ENCODE measurements at regions not wholly inside any gene's neighbourhood (a gene's known extent, or its start where the extent isn't known, plus 50 kb on each side); places are given as distances from the start of the nearest gene placed in this dataset.
"Not testable (repeated sequence)": the region's sequence is repeated elsewhere in the genome, so short reads cannot be mapped to it uniquely, and the experiment has no call there.

- H3K4me3 ChIP-seq (ENCODE audit: low read depth, low read length): no peak overlapping the region
- DNase-seq (ENCODE audit: low read depth): no peak
- TF ChIP-seq, protein P1, sequence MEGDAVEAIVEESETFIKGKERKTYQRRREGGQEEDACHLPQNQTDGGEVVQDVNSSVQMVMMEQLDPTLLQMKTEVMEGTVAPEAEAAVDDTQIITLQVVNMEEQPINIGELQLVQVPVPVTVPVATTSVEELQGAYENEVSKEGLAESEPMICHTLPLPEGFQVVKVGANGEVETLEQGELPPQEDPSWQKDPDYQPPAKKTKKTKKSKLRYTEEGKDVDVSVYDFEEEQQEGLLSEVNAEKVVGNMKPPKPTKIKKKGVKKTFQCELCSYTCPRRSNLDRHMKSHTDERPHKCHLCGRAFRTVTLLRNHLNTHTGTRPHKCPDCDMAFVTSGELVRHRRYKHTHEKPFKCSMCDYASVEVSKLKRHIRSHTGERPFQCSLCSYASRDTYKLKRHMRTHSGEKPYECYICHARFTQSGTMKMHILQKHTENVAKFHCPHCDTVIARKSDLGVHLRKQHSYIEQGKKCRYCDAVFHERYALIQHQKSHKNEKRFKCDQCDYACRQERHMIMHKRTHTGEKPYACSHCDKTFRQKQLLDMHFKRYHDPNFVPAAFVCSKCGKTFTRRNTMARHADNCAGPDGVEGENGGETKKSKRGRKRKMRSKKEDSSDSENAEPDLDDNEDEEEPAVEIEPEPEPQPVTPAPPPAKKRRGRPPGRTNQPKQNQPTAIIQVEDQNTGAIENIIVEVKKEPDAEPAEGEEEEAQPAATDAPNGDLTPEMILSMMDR (conservative IDR thresholded peaks at IDR 0.05; ENCODE audit: low read depth, low read length): no peak
Measured at GRCh38 chr21:32867597-32867996, 96.0 kb upstream of the PAXBP1 start.

DNA sequence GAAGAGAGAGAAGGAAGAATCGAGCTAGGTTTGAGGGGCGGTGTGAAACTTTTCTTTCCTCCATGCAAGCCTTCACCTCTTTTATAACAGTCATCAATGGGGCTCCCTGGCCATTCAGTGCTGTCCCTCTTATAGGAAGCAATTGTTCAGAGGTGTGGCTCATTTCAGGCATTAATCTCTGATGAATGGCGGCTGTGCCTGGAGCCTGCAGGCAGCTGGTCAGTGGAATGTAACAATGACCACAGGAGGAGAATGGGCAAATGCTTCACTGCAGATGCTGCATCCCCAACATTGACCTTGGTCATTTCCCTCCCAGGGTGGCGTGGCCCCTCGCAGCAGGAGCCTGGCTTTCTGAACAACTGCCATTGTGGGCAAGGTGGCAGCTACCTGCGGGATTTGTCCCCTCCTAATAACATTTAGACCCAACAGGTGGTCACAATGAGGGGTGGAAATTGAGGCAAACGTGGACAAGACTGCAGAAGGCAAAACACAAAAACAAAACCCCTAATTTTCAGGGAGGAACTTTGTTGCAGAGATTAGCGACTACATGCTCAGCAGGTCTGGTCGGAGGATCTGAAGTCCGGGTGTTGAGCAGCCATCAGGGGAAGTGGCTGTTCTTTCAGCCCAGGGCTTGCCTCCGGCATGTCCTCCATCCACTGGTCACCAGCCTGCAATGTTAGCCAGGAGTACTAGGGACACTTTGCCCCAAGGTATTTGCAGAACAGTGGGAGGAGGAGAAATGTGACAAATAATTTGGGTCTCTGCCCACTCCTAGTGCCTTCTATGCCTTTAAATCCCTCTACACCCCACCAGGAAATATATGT is 97.3 kb upstream of the PAXBP1 start:
- TF ChIP-seq, protein P1 (conservative IDR thresholded peaks at IDR 0.05; ENCODE audit: low read depth, low read length): no peak
- no peak for DNase-seq (ENCODE audit: low read depth)

DNA sequence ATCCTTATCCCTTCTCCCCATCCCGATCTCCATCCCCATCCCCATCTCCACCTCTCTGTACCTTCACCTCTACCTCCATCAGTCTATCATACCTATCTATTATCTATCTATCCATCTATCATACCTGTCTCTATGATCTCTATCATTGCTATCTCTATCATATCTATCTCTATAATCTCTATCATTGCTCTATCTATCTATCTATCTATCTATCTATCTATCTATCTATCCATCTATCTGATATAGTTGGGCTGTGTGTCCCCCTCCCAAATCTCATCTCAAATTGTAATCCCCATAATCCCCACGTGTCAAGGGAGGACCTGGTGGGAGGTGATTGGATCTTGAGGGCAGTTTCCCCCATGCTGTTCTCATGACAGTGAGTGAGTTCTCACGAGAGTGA is 97.9 kb upstream of the PAXBP1 start:
- no peak overlapping the region for H3K4me3 ChIP-seq (ENCODE audit: low read depth, low read length)
- TF ChIP-seq, protein P1 (conservative IDR thresholded peaks at IDR 0.05; ENCODE audit: low read depth, low read length): no peak
- DNase-seq (ENCODE audit: low read depth): no peak

More for the DNA sequence above, 97.3 kb upstream of the PAXBP1 start:
- H3K4me3 ChIP-seq (ENCODE audit: low read depth, low read length): no peak overlapping the region

DNA sequence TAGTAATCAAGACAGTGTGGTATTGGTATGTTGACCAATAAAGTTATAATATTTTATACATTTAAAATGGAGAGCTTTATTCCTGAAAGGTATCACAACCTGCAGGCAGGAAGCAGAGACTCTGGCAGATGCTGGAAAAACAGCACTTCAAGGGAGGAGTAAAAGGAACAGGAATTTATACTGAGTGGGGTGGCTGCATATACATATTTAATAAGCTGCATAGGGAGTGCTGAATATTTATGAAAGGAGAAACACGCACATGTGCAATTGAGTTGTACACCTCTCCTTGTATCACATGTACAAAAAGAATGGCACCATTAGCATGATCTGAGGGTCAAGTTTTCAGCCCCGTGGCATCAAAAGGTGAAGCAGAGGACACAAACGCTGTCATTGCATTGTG is 104.9 kb upstream of the PAXBP1 start:
- H3K4me3 ChIP-seq (ENCODE audit: low read depth, low read length): no peak overlapping the region
- TF ChIP-seq, protein P1 (conservative IDR thresholded peaks at IDR 0.05; ENCODE audit: low read depth, low read length): no peak
- DNase-seq (ENCODE audit: low read depth): no peak

GRCh38 chr21:32877888-32878287 is 106.3 kb upstream of the PAXBP1 start:
- not testable (repeated sequence) for DNase-seq (ENCODE audit: low read depth); H3K4me3 ChIP-seq (ENCODE audit: low read depth, low read length)

- DNase-seq (ENCODE audit: low read depth): no peak
Measured at GRCh38 chr21:32878661-32879060, 107.1 kb upstream of the PAXBP1 start.

GRCh38 chr21:32881458-32881857 is 109.9 kb upstream of the PAXBP1 start:
- no peak overlapping the region for H3K4me3 ChIP-seq (ENCODE audit: low read depth, low read length)
- no peak for DNase-seq (ENCODE audit: low read depth)
- TF ChIP-seq, protein P1 (conservative IDR thresholded peaks at IDR 0.05; ENCODE audit: low read depth, low read length): no peak

More at GRCh38 chr21:32878661-32879060, 107.1 kb upstream of the PAXBP1 start:
- TF ChIP-seq, protein P1 (conservative IDR thresholded peaks at IDR 0.05; ENCODE audit: low read depth, low read length): no peak
- no peak overlapping the region for H3K4me3 ChIP-seq (ENCODE audit: low read depth, low read length)

Data from choroid plexus epithelial cell (primary cell).